ENCODE measurements at regions not wholly inside any gene's neighbourhood (a gene's known extent, or its start where the extent isn't known, plus 50 kb on each side); places are given as distances from the start of the nearest gene placed in this dataset.

DNA sequence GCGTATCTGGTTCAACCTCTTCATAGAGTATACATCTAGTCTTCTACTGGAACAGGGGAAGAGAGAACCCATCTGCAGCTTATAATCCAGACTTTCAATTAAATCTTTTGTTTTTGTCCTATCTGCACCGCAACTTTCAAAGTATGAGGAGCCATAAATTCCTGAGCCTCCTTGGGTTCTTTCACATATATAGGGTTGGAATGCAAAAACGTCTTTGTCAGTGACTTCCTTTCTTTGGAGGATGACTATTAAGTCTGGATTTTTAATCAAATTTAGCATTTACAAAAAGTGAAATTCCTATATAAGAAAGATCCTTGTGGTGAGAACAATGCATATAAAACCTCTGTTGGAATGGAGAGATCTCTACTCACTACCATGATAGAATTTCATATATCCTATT, 370.8 kb downstream of the TMEM38B start:
- TF ChIP-seq, protein P1, sequence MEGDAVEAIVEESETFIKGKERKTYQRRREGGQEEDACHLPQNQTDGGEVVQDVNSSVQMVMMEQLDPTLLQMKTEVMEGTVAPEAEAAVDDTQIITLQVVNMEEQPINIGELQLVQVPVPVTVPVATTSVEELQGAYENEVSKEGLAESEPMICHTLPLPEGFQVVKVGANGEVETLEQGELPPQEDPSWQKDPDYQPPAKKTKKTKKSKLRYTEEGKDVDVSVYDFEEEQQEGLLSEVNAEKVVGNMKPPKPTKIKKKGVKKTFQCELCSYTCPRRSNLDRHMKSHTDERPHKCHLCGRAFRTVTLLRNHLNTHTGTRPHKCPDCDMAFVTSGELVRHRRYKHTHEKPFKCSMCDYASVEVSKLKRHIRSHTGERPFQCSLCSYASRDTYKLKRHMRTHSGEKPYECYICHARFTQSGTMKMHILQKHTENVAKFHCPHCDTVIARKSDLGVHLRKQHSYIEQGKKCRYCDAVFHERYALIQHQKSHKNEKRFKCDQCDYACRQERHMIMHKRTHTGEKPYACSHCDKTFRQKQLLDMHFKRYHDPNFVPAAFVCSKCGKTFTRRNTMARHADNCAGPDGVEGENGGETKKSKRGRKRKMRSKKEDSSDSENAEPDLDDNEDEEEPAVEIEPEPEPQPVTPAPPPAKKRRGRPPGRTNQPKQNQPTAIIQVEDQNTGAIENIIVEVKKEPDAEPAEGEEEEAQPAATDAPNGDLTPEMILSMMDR (IDR thresholded peaks at IDR 0.05), result no peak
- no peak for TF ChIP-seq POLR2A (IDR thresholded peaks at IDR 0.05)

Data from lower leg skin (tissue), 3 donors.